A673 (cell line): ENCODE measurements at regions not wholly inside any gene's neighbourhood (a gene's known extent, or its start where the extent isn't known, plus 50 kb on each side); places are given as distances from the start of the nearest gene placed in this dataset.

Experiments
- EZH2 ChIP-seq: fragments of 200-600 bp; sonication (generic); IDR thresholded peaks from 2 replicates; pipeline ENCODE4 v1.6.1; 2017; ENCODE audit warnings: borderline replicate concordance, low read depth, mild to moderate bottlenecking, mixed read lengths, antibody characterized with exemption, low read length; ENCODE audit not compliant: poor library complexity, severe bottlenecking
- TF ChIP-seq, protein P1 (sequence below): fragments of 300-800, 200-600 bp; sonication (generic); conservative IDR thresholded peaks from 2 replicates; pipeline ENCODE4 v1.5.1; 2017; ENCODE audit warnings: low read depth, mild to moderate bottlenecking, antibody characterized with exemption, low read length, moderate library complexity, mixed read lengths

DNA sequence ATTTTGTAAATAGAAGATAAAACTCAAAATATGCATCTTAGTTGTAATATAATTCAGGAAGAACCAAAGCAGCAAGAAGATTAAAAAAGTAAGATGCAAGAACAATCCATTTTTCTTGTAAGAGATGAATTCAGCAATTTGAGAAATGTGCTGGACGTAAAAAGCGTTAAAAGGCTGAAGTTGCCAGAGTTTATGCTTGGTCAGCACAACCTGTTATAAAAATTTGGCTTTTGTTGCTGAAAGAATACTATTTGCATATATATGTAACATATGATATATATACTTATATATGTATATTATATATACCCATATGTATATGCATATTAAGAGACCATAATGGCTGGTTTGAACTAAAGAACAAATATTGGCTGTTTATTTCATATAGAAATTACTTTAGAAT lies 449.6 kb upstream of the FAM241A start:
- TF ChIP-seq, protein P1, sequence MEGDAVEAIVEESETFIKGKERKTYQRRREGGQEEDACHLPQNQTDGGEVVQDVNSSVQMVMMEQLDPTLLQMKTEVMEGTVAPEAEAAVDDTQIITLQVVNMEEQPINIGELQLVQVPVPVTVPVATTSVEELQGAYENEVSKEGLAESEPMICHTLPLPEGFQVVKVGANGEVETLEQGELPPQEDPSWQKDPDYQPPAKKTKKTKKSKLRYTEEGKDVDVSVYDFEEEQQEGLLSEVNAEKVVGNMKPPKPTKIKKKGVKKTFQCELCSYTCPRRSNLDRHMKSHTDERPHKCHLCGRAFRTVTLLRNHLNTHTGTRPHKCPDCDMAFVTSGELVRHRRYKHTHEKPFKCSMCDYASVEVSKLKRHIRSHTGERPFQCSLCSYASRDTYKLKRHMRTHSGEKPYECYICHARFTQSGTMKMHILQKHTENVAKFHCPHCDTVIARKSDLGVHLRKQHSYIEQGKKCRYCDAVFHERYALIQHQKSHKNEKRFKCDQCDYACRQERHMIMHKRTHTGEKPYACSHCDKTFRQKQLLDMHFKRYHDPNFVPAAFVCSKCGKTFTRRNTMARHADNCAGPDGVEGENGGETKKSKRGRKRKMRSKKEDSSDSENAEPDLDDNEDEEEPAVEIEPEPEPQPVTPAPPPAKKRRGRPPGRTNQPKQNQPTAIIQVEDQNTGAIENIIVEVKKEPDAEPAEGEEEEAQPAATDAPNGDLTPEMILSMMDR = no peak
- no peak for TF ChIP-seq EZH2
